Activated T-helper 17 cell treated with anti-CD3 and anti-CD28 coated beads, Interleukin-2, amount 50 U/mL, for 72 hours (primary cell): ENCODE measurements at regions not wholly inside any gene's neighbourhood (a gene's known extent, or its start where the extent isn't known, plus 50 kb on each side); places are given as distances from the start of the nearest gene placed in this dataset.

ENCODE experiments used
- ATAC-seq: fragments of 150-1000 bp; cut with Tn5 transposase; replicated peaks from 2 replicates; pipeline ENCODE4 v1.10.0; 2021; ENCODE audit warnings: mild to moderate bottlenecking, moderate library complexity
- H3K27ac Mint-ChIP-seq: one replicate; pipeline ENCODE4 v1.8.0; 2022; ENCODE audit warnings: mixed read lengths
- H3K27me3 Mint-ChIP-seq: one replicate; pipeline ENCODE4 v1.8.0; 2022; ENCODE audit warnings: mixed read lengths
- H3K36me3 Mint-ChIP-seq: one replicate; pipeline ENCODE4 v1.8.0; 2022; ENCODE audit warnings: low read depth, mild to moderate bottlenecking, mixed read lengths
- H3K4me1 Mint-ChIP-seq: one replicate; pipeline ENCODE4 v1.8.0; 2022; ENCODE audit warnings: mixed read lengths
- H3K4me3 Mint-ChIP-seq: one replicate; pipeline ENCODE4 v1.8.0; 2022; ENCODE audit warnings: mild to moderate bottlenecking, mixed read lengths
- H3K9me3 Mint-ChIP-seq: one replicate; pipeline ENCODE4 v1.8.0; 2022; ENCODE audit warnings: mixed read lengths

- H3K9me3 Mint-ChIP-seq: peaks cover 8% of the 10 kb centered on the region
- no peaks in the 10 kb centered on the region for H3K36me3 Mint-ChIP-seq
- H3K4me3 Mint-ChIP-seq: no peak overlapping the region
- H3K27me3 Mint-ChIP-seq: peaks cover 3% of the 10 kb centered on the region
- no peaks in the 10 kb centered on the region for H3K4me1 Mint-ChIP-seq
- H3K27ac Mint-ChIP-seq: no peak overlapping the region
- no peak for ATAC-seq
Observed at GRCh38 chr11:104488561-104488960, 324.6 kb upstream of the PDGFD start.

DNA sequence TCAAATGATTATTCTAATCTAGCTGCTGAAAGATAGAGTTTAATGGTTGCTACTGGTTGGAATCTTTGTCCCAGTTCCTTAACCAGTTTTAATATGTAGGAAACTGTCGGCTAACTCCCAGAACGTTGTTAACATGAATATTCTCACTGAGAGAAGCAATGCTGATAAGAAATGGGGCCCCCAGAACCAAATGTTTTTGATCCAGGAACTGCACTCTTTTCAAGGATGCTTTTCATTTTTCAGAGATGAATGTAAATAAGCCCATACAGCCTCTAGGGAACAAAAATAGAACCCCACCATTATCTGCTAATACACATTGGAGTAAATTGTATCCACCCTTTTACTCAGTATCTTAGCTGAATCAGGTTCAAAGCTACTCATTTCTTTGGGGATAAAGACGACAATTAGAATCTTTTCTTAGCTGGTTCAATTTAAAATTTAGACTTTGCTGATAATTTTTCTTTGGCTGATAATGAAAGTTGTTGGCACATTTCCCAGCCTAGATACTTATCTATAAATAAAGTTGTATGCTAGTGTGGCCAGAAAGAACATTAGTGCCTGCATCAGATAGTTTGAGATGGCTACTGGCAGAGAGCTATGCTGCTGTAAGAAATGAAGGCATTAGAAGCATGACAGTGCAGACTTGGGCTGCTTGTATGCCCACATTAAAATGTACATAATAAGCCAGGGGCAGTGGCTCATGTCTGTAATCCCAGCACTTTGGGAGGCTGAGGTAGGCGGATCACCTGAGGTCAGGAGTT is 323.3 kb upstream of the PDGFD start:
- Mint-ChIP-seq H3K4me1 (no peaks in the 10 kb centered on the region), H3K9me3 (peaks cover 8% of the 10 kb centered on the region), H3K27me3 (peaks cover 3% of the 10 kb centered on the region), H3K4me3 (no peak overlapping the region), H3K27ac (no peak overlapping the region), H3K36me3 (no peaks in the 10 kb centered on the region)
- ATAC-seq: no peak

DNA sequence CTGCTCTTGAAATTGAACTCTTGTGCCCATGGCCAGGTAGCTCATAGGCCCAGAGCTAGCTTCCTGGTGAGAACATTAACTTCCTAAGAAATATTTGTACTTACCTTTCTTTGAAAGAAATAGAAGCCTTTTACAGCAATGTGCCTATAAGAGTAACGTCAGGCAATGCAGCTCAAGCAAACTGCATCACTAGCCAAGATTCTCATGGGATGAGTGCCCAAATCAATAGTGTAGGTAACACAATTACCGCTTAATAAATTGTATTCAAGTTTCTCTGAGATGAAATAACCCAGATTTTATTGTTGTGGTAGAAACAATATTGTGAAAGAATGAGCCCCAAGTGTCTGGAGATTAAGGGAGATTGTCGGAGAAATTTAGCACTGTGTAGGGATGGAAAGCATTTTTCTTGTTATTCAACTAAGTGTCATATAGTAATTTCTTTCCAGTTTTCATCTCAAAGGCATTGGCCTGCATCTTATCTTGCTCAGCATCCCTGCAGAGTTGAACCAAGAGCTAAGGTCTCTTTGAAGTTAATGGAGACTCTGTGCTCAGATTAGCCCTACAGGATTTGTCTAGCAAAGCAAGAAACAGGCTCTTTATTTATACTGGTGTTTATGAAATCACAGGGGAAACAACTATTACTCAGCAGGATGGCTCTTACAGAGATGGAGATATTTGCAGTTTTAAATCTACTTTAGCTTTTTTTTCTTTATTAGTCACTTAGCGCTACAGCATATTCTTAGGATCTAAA is 321.0 kb upstream of the PDGFD start:
- H3K27me3 Mint-ChIP-seq: peaks cover 3% of the 10 kb centered on the region
- no peak overlapping the region for H3K4me3 Mint-ChIP-seq
- no peak overlapping the region for H3K27ac Mint-ChIP-seq
- ATAC-seq: no peak
- peaks cover 13% of the 10 kb centered on the region for H3K9me3 Mint-ChIP-seq
- H3K36me3 Mint-ChIP-seq: no peaks in the 10 kb centered on the region
- no peaks in the 10 kb centered on the region for H3K4me1 Mint-ChIP-seq

- Mint-ChIP-seq H3K36me3 (no peaks in the 10 kb centered on the region), H3K9me3 (peaks cover 4% of the 10 kb centered on the region), H3K27me3 (peaks cover 13% of the 10 kb centered on the region), H3K4me1 (no peaks in the 10 kb centered on the region), H3K4me3 (no peak overlapping the region), H3K27ac (no peak overlapping the region)
- no peak for ATAC-seq
Observed at GRCh38 chr11:104476898-104477297, 313.0 kb upstream of the PDGFD start.

DNA sequence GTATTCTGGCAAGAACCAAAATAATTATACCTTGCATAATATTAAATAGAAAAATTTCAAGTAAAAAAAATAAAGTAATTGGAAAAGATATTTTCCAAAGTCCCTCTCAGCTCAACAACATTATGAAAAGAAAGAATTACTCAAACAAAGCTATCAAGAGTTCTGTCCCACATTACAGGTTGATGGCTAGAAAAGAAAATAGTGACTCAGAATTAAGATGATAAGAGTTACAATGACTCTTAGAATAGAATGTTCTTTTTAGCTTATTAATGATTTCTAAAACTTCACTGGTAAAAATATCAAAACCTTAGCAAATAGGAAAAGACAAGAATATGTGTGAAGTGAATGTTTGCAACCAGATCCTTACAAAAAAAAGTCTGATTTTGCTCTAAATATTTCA is 312.5 kb upstream of the PDGFD start:
- ATAC-seq: no peak
- Mint-ChIP-seq H3K36me3 (no peaks in the 10 kb centered on the region), H3K27me3 (peaks cover 13% of the 10 kb centered on the region), H3K9me3 (peaks cover 4% of the 10 kb centered on the region), H3K4me1 (no peaks in the 10 kb centered on the region), H3K27ac (no peak overlapping the region), H3K4me3 (no peak overlapping the region)

GRCh38 chr11:104467404-104467803 is 303.5 kb upstream of the PDGFD start:
- no peaks in the 10 kb centered on the region for H3K9me3 Mint-ChIP-seq
- no peaks in the 10 kb centered on the region for H3K27me3 Mint-ChIP-seq
- H3K27ac Mint-ChIP-seq: no peak overlapping the region
- H3K4me1 Mint-ChIP-seq: no peaks in the 10 kb centered on the region
- no peak for ATAC-seq
- H3K36me3 Mint-ChIP-seq: no peaks in the 10 kb centered on the region
- H3K4me3 Mint-ChIP-seq: no peak overlapping the region

DNA sequence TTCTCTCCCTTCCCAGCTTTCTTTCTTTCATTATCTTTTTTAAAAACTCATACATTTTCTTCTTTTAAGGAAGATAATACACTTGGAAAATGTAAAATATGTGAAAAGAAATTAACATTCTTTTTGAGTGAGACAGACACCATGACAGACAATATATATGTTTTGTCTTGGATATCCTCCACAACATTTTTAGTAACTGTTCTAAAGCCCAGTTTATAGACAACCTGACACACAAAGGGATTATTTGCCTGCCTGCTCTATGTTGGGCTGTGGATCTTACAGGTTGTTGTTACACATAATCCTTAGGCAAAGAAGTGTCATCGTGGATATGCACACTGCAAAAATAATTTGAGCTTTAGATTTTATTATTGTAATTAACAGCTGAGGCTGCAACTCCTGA is 301.4 kb upstream of the PDGFD start:
- no peaks in the 10 kb centered on the region for H3K27me3 Mint-ChIP-seq
- ATAC-seq: no peak
- H3K36me3 Mint-ChIP-seq: no peaks in the 10 kb centered on the region
- H3K9me3 Mint-ChIP-seq: no peaks in the 10 kb centered on the region
- no peak overlapping the region for H3K4me3 Mint-ChIP-seq
- no peak overlapping the region for H3K27ac Mint-ChIP-seq
- H3K4me1 Mint-ChIP-seq: no peaks in the 10 kb centered on the region

- no peak for ATAC-seq
- Mint-ChIP-seq H3K27ac (no peak overlapping the region), H3K9me3 (no peaks in the 10 kb centered on the region), H3K4me3 (no peak overlapping the region), H3K4me1 (no peaks in the 10 kb centered on the region), H3K27me3 (no peaks in the 10 kb centered on the region), H3K36me3 (no peaks in the 10 kb centered on the region)
Observed at GRCh38 chr11:104464691-104465090, 300.7 kb upstream of the PDGFD start.

DNA sequence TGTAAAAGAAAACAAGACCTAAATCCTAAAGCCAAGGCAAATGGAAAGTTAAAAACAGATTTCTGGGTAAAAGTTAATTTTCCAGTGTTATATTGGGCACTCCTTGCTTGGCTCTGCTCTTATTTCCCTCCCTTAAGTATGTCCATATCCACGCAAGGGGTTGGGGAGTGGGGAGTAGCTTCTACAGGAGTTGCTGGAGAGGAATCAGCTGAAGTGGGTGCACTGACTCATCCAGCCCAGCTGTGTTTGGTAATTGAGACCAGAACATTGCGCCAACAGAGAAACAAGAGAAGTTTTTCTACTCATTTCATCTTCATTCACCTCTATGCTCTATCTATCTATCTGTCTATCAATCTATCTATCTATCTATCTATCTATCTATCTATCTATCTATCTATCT is 298.4 kb upstream of the PDGFD start:
- no peak for ATAC-seq
- H3K9me3 Mint-ChIP-seq: no peaks in the 10 kb centered on the region
- H3K36me3 Mint-ChIP-seq: no peaks in the 10 kb centered on the region
- no peaks in the 10 kb centered on the region for H3K4me1 Mint-ChIP-seq
- H3K27ac Mint-ChIP-seq: no peak overlapping the region
- H3K27me3 Mint-ChIP-seq: no peaks in the 10 kb centered on the region
- H3K4me3 Mint-ChIP-seq: no peak overlapping the region

GRCh38 chr11:104451197-104451893 is 287.4 kb upstream of the PDGFD start:
- no peak overlapping the region for H3K4me3 Mint-ChIP-seq

GRCh38 chr11:104443387-104443786 is 279.4 kb upstream of the PDGFD start:
- H3K36me3 Mint-ChIP-seq: no peaks in the 10 kb centered on the region
- peaks cover 14% of the 10 kb centered on the region for H3K27me3 Mint-ChIP-seq
- H3K27ac Mint-ChIP-seq: no peak overlapping the region
- no peak overlapping the region for H3K4me3 Mint-ChIP-seq
- no peak for ATAC-seq
- H3K9me3 Mint-ChIP-seq: peaks cover 7% of the 10 kb centered on the region
- no peaks in the 10 kb centered on the region for H3K4me1 Mint-ChIP-seq

More at GRCh38 chr11:104451197-104451893, 287.4 kb upstream of the PDGFD start:
- H3K4me1 Mint-ChIP-seq: no peaks in the 10 kb centered on the region
- H3K27me3 Mint-ChIP-seq: peaks cover 3% of the 10 kb centered on the region
- peaks cover 4% of the 10 kb centered on the region for H3K9me3 Mint-ChIP-seq
- no peaks in the 10 kb centered on the region for H3K36me3 Mint-ChIP-seq
- no peak overlapping the region for H3K27ac Mint-ChIP-seq
- ATAC-seq: no peak

- no peak overlapping the region for H3K4me3 Mint-ChIP-seq
Observed at GRCh38 chr11:104442321-104442720, 278.4 kb upstream of the PDGFD start.

DNA sequence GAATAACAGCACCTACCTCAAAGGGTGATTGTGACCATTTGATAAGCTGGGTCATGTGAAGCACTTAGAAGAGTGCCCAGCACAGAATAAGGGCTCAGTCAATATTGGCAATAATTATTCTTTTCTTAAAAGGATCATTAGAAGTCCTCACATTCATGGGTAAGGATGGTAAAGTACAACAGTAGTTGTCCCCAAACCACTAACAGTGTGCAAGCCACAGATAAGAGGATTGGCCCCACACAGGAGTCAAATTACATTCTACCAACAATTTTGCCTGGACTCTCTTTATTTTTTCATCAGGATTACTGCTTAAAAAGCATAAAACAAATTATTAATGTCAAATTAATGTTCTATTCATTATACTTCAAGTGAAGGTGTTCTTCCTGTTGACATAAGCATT is 271.5 kb upstream of the PDGFD start:
- Mint-ChIP-seq H3K27me3 (peaks cover 23% of the 10 kb centered on the region), H3K4me3 (no peak overlapping the region), H3K9me3 (peaks cover 4% of the 10 kb centered on the region), H3K4me1 (no peaks in the 10 kb centered on the region), H3K27ac (no peak overlapping the region), H3K36me3 (no peaks in the 10 kb centered on the region)
- ATAC-seq: no peak

More at GRCh38 chr11:104442321-104442720, 278.4 kb upstream of the PDGFD start:
- ATAC-seq: no peak
- Mint-ChIP-seq H3K27me3 (peaks cover 14% of the 10 kb centered on the region), H3K9me3 (peaks cover 7% of the 10 kb centered on the region), H3K36me3 (no peaks in the 10 kb centered on the region), H3K4me1 (no peaks in the 10 kb centered on the region), H3K27ac (no peak overlapping the region)

DNA sequence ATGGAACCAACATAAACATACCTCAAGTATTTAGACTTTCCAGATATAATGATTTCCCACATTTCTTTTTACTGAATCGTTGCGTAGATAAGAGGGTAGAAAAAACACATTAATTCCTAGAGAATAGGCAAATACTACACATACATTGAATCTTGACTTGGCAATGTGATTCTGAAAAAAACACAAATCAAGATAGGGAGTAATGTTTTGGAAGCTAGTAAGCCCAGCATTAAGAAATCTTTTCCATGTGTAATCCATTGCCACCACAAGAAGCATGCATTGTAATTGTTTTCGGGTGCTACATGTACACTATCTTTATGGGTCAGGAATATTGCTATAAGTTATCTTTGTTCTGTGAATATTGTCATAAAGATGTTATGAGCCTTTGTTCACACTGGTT is 269.8 kb upstream of the PDGFD start:
- Mint-ChIP-seq H3K27ac (no peak overlapping the region), H3K9me3 (peaks cover 1% of the 10 kb centered on the region), H3K4me3 (no peak overlapping the region), H3K27me3 (peaks cover 19% of the 10 kb centered on the region), H3K4me1 (no peaks in the 10 kb centered on the region), H3K36me3 (no peaks in the 10 kb centered on the region)
- ATAC-seq: no peak

DNA sequence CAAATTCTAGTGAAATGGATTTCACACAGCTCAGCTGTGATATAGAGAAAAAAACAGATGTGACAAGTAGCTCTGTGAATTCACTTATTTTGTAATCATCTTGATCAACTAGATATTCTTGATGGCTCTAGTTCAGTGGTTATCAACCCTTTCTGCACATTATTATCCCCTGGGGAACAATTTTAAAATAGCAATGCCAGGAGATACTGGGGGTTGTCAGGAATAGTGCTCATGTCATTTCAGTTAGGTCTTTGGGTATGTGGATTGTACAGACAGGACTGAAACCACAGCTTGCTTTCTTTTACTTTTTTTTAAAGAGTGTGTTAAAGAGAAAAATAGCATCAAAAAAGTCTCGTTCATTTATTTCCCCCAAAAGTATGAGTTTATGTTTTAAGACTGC is 269.0 kb upstream of the PDGFD start:
- ATAC-seq: no peak
- no peaks in the 10 kb centered on the region for H3K36me3 Mint-ChIP-seq
- H3K4me1 Mint-ChIP-seq: no peaks in the 10 kb centered on the region
- no peak overlapping the region for H3K4me3 Mint-ChIP-seq
- no peaks in the 10 kb centered on the region for H3K9me3 Mint-ChIP-seq
- H3K27me3 Mint-ChIP-seq: peaks cover 15% of the 10 kb centered on the region
- H3K27ac Mint-ChIP-seq: no peak overlapping the region
